ENCODE measurements at regions not wholly inside any gene's neighbourhood (a gene's known extent, or its start where the extent isn't known, plus 50 kb on each side); places are given as distances from the start of the nearest gene placed in this dataset.
A peak's percentile ranks its signal among the peaks of the same experiment; 100 is the strongest.

DNA sequence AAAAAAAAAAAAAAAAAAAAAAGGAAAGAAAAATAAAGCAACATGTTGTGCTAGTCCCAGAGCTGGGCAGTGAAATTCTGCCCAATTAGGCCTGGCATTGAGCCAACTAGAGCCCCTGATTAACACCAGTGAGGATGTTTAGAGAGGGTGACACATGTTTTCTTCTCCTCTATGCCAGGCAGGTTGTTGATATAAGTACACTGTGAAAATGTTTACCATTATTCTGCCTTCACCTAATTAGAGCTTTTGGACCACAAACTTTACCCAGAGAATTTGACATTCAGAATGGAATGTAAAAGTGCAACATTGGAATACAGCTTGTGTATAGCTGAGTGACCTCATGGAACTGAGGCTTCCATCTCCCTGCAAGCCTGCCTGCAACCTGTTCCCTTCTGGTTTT lies 62.0 kb upstream of the EPCAM start:
- FAIRE-seq (no peak), ATAC-seq (no peak), DNase-seq (ENCODE audit: extremely low read depth in 1 of 4, low spot score in 3 of 4) (no peak)
- Histone ChIP-seq H3K9me1 (ENCODE audit: control insufficient read depth, insufficient read depth, low read length) (no peaks in the 10 kb centered on the region), H3K36me3 (ENCODE audit: control insufficient read depth, insufficient read depth, low read length) (no peaks in the 10 kb centered on the region), H3K79me2 (ENCODE audit: control insufficient read depth, insufficient read depth, low read length) (no peaks in the 10 kb centered on the region), H3K4me2 (ENCODE audit: insufficient read depth, low read length) (no peak overlapping the region), H4K20me1 (replicated peaks; ENCODE audit: control insufficient read depth, insufficient read depth, low read length) (no peaks in the 10 kb centered on the region), H3K9me3 (replicated peaks; ENCODE audit: control insufficient read depth, insufficient read depth, low read depth, low read length) (no peaks in the 10 kb centered on the region), H3K4me3 (no peak overlapping the region), H3K4me1 (replicated peaks in 1 of 2; ENCODE audit: control insufficient read depth in 2 of 2, insufficient read depth in 2 of 2, low read length in 2 of 2) (peaks cover 16 to 25% of the 10 kb centered on the region in 2 experiments), H3K27me3 (ENCODE audit: control insufficient read depth in 2 of 2, insufficient read depth in 2 of 2, low read length in 2 of 2) (peaks cover 3 to 10% of the 10 kb centered on the region in 2 experiments; a peak in 4 of 5 replicates), H3K9ac (ENCODE audit: insufficient read depth in 1 of 2, low read depth in 2 of 2, low read length in 2 of 2) (no peak overlapping the region), H2AFZ (ENCODE audit: low read depth, low read length) (no peak overlapping the region), H3K27ac (ENCODE audit: extremely low read depth, low read depth, low read length) (no peak overlapping the region)
- no peak for TF ChIP-seq CREM (IDR thresholded peaks at IDR 0.05; ENCODE audit: low read depth)
- TF ChIP-seq, protein P1, sequence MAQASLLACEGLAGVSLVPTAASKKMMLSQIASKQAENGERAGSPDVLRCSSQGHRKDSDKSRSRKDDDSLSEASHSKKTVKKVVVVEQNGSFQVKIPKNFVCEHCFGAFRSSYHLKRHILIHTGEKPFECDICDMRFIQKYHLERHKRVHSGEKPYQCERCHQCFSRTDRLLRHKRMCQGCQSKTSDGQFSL (CRISPR knock-in tag; IDR thresholded peaks at IDR 0.05) = no peak
- TF ChIP-seq, protein P1 (tag; IDR thresholded peaks at IDR 0.05) = no peak
- no peak for TF ChIP-seq SRSF9 (IDR thresholded peaks at IDR 0.05; ENCODE audit: borderline replicate concordance, low read depth, low read length)
- TF ChIP-seq, protein P2, sequence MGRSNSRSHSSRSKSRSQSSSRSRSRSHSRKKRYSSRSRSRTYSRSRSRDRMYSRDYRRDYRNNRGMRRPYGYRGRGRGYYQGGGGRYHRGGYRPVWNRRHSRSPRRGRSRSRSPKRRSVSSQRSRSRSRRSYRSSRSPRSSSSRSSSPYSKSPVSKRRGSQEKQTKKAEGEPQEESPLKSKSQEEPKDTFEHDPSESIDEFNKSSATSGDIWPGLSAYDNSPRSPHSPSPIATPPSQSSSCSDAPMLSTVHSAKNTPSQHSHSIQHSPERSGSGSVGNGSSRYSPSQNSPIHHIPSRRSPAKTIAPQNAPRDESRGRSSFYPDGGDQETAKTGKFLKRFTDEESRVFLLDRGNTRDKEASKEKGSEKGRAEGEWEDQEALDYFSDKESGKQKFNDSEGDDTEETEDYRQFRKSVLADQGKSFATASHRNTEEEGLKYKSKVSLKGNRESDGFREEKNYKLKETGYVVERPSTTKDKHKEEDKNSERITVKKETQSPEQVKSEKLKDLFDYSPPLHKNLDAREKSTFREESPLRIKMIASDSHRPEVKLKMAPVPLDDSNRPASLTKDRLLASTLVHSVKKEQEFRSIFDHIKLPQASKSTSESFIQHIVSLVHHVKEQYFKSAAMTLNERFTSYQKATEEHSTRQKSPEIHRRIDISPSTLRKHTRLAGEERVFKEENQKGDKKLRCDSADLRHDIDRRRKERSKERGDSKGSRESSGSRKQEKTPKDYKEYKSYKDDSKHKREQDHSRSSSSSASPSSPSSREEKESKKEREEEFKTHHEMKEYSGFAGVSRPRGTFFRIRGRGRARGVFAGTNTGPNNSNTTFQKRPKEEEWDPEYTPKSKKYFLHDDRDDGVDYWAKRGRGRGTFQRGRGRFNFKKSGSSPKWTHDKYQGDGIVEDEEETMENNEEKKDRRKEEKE (IDR thresholded peaks at IDR 0.05; ENCODE audit: borderline replicate concordance in 1 of 2, control insufficient read depth in 1 of 2, low read depth in 2 of 2, low read length in 1 of 2) = no peak
- no peak for TF ChIP-seq SRF (CRISPR knock-in tag; IDR thresholded peaks at IDR 0.05)
- no peak for TF ChIP-seq MCM3 (IDR thresholded peaks at IDR 0.05)
- peak; percentile 39; the same call in 1 of the 2 replicates for TF ChIP-seq NFIX (CRISPR knock-in tag; IDR thresholded peaks at IDR 0.05; ENCODE audit: low read depth)
- TF ChIP-seq NFIC (IDR thresholded peaks at IDR 0.05) = peak; percentile 88
- no TSS peak for BruUV-seq (replicated peaks)
- CTCF ChIA-PET (ENCODE audit: low intra/inter-chr PET ratio) = no interaction called here
- intact Hi-C loops (cut with micrococcal nuclease) (no loop called here), in situ Hi-C loops (cut with MboI) (loop anchor here (25.0 kb wide), 1 partner anchor 1320 kb away; no protein-coding TSS in a partner anchor)
- POLR2A ChIA-PET = interaction anchor here (0.6 to 1.6 kb wide), 3 partner anchors 13 to 307 kb away, joined by 3 to 4 read pairs (median 4); no protein-coding TSS in a partner anchor

All from K562 (cell line).